Stimulated activated CD4-positive, alpha-beta T cell treated with anti-CD3 and anti-CD28 coated beads, Interleukin-2, amount 100 ng/mL, for 24 hours (primary cell): ENCODE measurements at regions not wholly inside any gene's neighbourhood (a gene's known extent, or its start where the extent isn't known, plus 50 kb on each side); places are given as distances from the start of the nearest gene placed in this dataset.
"Not testable (repeated sequence)": the region's sequence is repeated elsewhere in the genome, so short reads cannot be mapped to it uniquely, and the experiment has no call there.

ENCODE experiments used
- DNase-seq, 2 donors: peaks; one replicate each; pipeline ENCODE4 v3.0.0-alpha.2; 2020

DNA sequence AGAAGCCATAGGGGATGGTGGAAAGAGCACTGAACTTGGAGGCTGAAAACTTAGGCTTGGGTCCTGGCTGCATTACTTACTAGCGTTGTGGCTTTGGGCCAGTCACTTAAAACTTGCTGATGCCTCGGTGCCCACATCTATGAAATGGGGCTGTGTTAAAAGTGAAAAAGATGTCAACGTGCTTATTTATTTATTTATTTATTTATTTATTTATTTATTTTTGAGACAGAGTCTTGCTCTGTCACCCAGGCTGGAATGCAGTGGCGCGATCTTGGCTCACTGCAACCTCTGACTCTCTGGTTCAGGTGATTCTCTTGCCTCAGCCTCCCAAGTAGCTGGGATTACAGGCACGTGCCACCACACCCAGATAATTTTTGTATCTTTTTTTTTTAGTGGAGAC lies 94.3 kb downstream of the MRM1 start:
- DNase-seq, result not testable (repeated sequence)

DNA sequence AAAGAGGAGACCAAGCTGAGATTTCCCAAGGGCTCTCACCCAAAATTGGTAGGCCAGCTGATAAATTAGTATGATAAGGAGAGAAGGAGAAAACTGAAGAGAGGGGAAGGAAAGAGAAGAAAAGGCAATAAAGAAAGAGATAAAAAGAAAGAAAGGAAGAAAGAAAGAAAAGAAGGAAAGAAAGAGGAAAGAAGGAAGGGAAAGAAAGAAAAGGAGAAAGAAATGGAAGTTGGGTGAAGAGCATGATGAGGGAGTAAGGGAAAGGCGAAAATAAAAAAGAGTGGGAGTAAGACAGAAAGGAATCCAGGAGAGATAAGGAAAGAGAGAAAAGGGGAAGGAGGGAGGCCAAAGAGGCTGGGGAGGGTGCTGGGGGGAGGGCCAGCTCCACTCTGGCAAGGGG lies 95.4 kb downstream of the MRM1 start:
- no peak for DNase-seq

DNA sequence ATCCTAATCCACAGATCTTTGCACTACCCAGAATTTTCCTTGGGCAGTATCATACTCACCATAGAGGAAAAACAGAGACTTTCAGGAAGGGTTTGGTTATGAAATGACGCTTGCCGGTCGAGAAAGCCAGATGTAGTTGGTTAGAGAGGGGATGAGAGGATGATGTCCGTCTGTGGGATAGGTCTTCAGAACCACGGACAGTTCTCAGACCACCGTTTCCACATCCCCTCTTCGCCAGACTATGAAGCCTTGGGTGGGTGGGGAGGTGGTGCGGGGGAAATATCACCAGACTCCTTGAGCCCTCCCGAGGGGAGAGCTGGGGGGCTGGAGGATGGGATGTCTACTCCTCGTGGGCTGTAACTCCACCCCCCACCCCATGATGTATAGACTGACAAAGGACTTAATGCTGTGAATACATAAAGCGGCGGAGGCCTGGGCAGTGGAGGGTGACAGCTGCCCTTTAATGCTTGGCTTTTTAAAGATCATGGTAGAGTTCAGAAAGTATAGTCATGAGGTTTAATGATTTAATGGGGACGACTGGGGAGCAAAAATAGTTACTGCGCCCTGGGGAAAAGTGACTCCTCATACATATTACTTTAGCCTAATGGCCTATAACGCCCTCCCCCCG lies 96.6 kb downstream of the MRM1 start:
- no peak for DNase-seq

DNA sequence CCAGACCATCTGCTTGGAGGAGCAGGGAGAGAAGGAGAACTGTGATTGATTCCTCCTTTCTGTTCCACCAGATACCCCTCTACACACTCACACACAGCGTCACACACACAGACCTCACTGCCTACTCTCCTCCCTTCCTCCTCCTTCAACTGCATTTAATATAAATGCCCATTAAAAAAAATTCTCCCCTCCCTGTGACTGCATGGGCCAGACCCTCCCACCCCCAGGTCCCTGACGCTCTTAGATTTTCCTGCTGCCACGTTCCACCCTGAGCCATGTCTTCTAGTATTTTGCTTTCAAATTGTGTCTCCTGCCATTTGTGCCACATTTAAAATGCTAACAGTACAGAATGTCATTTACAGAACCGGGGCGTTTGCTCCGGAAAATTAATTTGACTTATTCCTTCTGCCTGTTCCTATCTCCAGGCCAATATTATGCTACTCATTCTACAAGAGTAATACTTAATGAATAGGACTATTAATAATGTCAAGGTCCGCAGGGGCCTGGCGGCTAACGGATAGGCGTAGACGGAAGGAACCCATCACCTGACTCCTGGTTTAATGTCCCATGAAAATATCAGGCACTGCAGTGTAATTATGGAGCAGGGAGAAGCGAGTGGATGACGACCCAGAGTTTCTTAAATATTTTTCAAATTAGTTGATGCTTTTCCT lies 100.2 kb downstream of the MRM1 start:
- no peak for DNase-seq

DNA sequence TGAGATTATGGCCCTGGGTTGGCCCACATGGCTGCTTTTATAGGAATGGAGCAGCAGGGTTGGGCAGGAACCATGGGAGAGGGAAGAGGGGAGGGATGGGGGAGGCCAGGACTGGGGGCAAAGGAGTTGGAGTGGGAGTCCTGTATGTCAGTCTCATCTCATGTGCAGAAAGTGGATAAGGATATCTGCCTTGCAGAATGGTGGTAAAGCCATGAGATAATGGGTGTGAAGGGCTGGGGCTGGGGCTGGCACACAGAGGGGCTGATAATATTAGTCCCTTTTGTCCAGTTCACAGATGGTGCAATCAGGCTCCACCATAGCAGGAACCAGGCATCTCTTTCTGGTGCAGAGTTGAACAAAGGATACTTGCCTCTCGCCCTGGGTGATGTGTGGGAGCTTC lies 101.3 kb downstream of the MRM1 start:
- DNase-seq, result no peak

DNA sequence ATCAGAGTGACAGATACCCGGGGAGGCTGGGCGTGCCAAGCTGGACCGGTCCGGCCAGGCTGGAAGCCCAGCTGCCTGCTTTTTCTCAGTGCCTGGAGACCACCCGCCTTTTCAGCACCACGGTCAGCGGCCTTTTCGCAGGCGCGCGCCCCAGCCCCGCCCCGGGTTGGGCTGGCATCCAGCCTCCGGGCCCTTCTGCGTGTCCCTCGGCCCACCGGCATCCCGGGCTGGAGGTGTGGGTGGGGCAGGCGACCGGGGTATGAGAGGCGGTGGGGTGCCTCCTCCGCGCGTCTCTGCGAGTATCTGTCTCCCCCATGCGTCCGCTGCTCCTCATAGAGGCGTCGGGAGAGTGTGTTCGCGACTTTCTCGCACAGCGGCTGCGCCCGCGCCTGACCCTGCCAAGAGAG lies 102.5 kb downstream of the MRM1 start:
- DNase-seq, result peak; percentile 54 to 73

DNA sequence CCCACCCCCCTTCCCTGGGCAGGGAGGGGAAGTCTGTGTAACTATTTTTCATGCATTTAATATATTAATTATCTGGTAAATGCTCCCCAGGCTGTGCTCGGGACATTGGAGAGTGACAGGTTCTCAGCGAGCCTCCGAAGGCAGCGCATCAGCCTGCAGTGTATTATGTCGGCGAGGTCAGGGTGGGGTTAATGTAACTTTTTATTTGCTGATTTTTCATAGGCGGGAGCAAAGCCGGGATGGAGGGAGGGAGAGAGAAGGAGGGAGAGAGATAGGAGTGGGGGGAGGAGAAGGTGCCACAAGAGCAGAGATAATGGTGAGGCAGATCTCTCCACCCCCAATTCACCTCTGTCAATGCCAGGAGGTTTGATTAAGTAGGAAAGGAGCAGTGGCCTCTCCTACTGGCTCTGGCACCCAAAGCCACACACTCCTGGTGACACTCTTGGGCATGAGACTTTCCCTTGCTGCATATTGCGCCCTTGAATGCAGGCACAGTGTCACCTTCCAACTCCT lies 104.0 kb downstream of the MRM1 start:
- no peak for DNase-seq

DNA sequence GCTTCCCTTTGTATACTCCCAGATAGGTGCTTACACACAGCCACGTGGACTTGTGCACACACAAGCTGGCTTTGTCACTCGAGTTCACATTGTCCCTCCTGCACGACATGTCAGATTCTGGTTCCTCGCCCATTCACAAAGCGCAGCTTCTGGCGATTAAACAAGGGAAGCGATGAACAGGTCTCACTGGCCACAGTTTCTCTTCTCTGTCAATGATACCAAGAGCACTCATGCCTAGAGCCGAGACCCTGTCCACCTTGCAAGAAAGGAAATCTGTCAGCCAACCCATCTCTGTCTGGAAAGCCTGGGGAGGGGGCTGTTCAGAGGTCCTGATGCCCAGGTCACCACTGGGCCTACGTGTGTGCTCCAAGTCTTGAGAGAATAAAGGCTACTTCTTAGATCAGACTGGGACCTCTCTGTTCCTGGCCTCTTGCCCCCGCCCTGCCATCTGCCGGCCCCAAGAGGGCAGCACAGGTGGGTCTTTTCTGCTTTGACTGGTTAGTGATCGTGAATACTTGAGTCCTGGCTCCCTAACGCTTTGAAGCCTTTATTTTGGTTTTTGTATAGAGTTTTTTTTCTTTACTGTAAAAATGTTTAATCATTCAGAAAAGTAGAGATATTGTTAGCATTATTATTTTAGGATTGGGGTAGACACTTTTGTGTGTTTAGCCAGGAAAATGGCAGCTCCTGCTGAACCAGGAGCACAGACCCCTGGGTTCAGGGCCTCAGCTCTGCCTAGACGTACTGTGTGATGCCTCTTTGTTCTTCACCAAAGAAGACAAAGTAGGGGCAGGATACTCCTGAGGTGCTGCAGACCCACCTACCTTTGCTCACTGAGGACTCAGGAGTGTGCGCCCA lies 104.7 kb downstream of the MRM1 start:
- DNase-seq, result peak; percentile 62 to 64

DNA sequence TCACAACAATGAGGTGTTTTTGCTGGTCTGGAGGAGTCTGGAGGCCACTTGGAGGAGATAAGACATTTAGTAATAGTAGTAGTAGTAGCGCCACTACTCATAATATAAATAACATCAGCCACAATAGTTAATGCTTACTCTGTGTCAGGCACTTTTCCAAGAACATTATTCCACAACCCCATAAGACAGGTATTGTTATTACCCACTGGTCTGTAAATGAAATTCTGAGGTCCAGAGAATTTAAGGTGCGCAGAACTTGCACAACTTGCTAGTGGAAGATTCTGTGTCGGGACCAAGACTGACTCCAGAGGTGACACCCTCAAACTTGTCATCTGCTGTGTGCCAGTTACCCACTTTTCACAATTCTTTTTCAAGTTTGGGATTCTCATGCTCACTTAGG lies 106.5 kb downstream of the MRM1 start:
- DNase-seq, result no peak

DNA sequence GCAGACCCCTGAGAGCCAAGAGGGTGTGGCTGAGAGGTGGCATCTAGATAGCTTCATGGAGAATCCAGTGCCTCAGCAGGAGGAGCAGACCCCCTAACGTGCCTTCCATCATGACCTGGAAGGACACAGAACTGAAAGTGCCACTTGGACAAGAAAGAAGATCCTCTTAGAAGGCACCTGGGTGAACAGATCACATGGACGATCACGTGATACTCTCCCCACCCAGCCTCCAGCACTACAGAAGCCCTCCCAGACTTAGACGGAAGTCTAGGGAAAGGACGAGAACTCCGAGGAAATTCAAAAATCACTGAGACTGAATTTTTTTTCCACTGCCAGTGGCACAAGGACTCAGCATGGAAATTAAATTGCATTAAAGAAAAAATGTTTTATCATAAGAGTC lies 113.4 kb downstream of the MRM1 start:
- no peak for DNase-seq

DNA sequence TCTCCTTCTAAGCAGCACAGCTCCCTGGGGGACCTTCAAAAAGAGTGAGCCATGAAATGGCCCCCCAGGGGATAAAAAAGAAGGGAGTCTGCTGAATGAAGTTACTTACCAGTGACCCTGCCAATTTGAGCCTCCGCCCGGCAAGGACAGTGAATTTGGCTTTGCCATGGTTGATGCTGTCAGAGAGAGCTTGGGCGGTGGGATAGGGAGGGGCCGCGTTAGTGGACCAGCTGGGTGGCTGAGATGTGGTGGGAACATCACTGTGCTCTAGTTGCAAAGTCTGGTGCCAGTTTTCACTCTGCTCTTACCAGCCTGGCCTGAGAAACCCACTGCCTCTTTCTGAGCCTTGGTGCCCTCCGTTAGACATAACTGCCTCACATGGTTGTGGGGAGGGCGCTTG lies 114.6 kb downstream of the MRM1 start:
- DNase-seq, result no peak

DNA sequence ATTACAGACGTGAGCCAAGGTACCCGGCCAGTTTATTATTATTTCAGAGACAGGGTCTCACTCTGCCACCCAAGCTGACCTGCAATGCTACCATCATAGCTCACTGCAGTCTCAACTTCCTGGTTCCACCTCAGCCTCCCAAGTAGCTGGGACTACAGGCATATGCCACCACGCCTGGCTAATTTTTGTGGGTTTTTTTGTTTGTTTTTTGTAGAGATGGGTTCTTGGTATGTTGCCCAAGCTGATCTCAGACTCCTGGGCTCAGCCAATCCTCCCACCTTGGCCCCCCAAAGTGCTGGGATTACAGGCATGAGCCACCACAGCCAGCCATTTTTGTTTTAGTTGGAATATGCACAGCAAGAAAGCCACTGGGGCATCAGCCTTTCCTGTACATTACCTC lies 115.7 kb downstream of the MRM1 start:
- no peak for DNase-seq

DNA sequence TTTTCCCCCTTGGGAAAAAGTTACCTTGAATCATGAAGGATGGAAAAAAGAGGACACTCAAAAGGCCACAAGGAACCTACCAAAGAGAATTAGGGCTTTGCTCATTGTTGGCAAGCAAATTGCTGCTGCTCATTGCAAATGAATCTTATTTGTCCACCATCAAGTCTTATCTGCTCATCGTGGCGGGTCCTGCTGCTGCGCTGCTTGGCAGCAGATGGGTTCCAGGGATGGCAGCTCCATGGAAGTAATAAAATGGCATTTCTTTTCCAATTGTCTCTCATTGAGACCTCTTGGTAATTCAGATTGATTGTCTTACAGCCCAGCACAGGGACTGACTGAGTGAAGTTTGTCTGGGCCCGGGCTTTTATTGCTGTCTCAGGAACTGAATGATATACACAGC lies 118.7 kb downstream of the MRM1 start:
- no peak for DNase-seq

DNA sequence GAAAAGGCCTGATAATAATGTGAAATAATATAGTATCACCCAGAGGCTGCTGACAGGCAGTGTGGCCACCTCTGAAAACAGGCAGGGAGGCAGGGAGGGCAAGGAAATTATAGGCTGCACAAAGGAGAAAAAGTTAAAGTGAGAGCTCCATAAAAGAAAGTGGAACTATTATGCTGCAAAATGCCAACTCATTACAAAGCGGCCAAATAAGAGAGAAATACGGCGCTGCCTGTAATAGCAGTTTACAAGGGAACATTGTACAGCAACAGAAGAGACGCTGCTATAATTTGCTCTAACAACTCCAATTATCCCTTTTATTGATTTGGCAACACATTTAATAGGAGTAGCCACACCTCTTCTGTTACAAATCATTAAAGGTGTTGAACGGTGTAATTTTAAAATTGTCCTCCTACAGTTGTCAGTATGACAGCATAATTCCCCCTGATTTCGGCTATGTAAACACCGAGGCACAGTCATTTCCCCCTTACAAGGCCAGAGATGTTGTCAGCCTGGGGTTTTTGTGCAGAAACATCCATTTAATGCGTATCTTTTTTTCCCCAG lies 120.3 kb downstream of the MRM1 start:
- peak in 1 of 2 donors; percentile 33 for DNase-seq

DNA sequence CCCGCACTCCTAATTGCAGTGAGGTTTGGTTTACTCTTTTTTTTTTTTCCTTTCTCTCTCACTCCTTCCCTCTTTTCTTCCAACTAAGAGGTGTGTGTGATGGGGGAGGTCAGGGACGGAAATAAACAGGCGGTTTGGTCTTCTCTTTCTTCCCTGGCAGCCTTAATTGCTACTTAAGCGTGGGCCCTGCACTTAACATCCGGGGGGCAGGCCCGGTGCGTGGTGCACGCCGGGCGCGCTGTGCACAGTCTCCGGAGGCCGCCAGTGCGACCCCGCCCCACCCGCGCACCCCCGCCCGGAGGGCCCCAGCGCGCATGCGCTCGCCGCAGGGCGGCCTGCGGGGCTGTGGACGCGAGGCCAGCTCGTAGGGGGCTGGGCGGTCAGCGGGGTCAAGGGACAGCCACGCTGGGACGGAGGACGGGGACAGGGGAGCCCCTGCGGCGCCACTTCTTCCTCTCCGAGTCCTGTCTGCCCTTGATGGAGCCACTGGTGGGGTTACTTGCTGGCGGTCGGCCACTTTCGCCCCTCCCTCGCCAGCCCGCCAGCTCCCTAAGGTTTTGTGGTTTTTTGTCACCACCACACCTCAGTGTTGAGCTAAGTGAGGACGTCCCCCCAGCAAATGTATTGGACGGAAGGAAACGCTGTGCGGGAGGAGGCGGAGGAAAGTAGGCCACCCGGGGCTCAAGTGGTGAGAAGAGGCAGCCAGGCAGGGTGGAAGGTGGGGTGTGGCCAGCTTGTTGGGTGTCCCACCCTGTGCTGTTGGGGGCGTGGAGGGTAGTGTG lies 120.9 kb downstream of the MRM1 start:
- peak; percentile 81 to 82 for DNase-seq

DNA sequence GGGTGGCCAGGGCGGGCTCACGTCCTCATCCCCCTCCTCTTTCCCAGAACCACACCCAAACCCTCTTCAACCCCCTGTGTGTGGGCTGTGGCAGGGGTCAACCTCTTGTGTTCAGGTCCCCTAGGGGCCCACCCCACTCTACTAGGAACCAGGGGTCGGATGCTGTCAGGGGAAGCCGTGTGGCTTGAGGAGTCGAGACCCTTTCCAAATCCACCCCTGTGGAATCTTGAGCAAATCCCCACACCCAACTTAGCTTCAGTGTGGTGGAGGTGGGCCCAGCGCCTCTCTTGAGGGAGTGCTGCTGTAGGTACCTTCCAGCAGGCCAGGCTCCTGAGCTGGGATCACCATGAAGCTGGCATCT lies 121.5 kb downstream of the MRM1 start:
- no peak for DNase-seq

DNA sequence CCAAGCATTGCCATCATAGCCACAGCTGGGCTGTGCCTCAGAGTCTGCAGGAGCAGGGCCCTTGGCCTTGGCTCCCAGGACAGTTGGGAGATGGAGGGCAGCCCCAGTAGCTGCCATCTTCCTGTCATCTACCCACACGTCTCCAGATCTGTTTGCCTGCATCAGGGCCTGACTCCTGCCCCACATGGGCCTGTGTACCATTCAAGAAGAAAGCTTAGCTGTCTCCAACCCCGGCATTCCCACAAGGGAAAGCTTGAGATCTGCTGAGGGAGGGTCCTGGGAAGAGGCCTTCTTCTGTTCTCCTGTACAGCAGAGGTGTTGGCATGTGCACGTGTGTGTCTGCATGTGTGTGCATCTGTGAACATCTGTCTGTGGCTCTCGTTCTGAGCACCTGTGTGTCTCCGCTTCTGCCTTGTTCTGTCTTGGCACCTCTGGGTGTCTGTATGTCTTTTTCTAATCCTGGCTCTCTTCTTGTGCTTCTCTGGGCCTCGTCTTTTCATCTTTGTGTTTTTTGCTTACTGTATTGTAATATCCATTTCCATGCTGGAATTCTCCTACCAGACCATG lies 122.2 kb downstream of the MRM1 start:
- no peak for DNase-seq

DNA sequence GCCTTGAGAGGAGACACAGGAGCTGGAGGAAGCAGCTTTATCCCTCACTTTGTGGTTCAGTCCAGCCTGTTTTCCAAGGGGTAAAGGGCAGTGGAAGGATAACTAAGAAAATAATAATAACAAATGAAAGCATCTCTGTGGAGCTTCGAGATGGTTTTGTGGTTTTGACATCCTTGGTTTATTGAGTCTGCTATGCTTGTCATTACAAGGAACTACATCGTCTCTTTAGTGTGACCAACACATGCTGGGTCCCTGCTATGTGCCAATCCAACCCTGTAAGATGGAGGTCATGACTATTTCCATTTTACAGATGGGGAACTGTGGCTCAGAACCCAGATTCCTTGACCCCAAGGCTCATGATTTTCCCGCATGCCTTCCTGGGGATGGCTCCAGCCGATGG lies 124.8 kb downstream of the MRM1 start:
- DNase-seq, result no peak

DNA sequence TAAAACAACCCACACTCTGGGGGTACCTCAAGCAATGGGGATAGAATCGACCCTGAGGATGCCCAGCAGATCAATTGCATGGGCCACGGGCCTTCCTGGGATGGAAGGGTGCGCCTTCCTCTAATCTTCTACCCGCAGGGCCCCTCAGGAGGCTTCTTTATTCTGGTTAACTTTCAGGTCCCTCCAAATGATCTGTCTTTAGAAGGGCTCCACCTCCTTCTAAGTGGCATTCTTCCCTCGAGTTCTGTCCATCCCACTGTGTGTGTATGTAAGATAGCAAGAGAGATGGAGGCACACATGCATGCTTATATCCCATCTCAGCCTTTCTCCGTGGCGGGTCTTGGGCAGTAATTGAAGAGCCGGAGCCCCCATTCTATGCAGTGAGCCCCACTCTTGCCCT lies 125.7 kb downstream of the MRM1 start:
- DNase-seq, result no peak

DNA sequence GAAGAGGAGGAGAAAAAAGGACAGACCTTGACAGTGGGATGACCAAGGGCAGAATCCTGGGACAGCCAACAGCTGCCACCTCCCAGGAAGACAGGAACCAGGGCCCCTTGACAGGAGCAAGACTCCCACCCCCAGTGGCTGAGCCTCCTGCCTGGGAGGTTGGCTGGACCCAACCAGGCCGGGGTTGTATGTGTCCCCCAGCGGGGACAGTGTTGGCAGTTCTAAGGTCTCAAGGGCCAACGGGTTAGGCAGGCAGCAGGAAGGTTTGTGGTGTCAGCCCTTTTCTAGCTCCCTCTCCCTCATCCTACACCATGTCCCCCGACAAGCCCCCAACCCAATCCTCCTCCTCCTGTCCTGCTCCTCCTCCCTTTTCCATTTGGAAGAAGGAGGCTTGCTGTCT lies 126.2 kb downstream of the MRM1 start:
- no peak for DNase-seq

DNA sequence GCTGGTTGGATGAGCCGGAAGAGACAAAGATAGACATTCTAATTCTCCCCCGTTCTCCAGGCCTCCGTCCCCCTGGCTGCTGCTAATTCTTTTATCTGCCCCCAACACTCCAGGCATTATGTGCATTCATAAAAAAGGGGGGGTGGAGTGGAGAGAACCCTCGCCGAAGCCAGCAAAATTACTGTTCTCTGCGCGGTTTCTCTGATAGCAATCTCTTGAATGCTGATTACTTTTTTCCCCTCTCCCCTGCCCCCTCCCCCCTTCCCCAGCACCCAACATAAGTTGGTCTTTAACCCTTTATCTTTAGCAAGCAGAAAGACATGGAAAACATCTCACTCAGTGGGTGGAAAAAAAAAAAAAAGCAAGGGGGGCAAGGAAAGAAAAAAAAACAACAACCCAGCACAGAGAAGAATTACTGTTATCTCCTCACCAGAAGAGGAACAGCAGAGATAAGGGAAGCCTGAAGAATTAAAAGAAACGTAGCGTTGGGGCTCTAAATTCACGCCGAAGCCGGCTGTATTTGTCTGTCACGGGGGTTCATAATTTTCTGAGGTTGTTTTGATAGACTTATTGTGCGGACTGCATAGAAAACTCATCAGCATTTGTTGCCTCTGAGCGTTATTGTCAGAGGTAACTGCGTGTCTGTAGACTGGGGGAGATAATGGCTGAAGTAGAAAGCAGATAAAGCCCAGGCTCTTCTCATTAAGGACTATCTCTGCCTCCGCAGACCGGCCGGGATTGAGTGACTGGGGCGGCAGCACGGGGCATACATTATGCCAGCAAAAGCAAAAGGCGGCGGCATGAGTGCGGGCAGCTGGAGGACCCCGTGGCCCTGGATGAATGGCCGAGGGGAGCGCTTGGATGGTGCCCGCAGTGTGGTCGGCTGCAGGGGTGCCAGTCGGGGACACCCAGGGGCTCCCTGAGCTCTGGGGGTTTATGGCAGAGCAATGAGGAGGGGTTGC lies 126.9 kb downstream of the MRM1 start:
- peak; percentile 30 to 39 for DNase-seq
